ENCODE measurements at regions not wholly inside any gene's neighbourhood (a gene's known extent, or its start where the extent isn't known, plus 50 kb on each side); places are given as distances from the start of the nearest gene placed in this dataset.

DNA sequence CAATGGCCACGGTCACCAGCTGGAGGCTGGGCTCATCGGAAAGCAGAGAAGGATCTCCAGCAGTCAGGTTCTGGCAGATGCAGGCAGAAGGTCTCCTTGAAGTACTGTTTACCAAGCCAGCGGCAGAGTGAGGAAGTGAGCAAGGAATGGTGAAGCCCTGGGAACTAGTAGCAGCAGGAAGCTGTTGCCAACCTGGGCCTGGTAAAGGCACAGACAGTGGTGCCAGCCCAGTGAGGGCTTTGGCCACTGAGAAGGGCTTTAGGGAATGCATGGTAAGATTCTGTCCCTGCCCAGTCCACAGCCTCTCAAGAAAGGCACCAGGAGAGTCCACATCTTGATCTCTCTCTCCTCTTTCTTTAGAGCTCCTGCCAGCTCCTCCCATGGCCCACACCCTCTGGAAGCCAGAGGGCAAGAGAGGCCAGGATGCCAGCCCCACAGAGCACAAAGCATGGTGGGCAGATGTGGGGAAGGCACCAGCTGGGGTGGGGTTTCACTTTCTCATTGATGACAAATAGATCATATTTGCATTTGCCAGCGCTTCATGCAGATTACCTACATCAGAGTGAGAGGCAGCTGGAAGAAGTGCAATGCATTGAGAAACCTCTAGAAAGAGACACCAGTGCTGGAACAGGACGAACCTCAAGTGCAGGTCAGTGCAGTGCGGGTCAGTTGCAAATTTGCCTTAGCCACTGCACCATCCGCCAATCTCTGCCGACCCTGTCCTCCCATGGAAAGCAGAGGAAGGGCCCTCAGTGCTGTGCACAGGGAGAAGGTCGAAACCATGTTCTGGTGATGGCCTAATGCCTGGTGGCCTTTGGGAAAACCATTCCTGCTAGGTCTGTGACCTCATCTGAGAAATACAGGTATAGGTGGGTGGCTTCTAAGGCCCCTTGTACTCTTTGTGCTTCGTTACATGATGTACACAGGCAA lies 667.8 kb upstream of the MKI67 start:
- no peaks in the 10 kb centered on the region for H3K36me3 Mint-ChIP-seq (ENCODE audit: low read depth)
- no peaks in the 10 kb centered on the region for H3K27me3 Mint-ChIP-seq
- ChIA-PET CTCF (no interaction called here), POLR2A (no interaction called here)
- intact Hi-C loops (cut with micrococcal nuclease) = no loop called here
- no peaks in the 10 kb centered on the region for H3K9me3 Mint-ChIP-seq
- no peak overlapping the region for H3K27ac Mint-ChIP-seq
- no peak overlapping the region for H3K4me3 Mint-ChIP-seq
- H3K4me1 Mint-ChIP-seq = no peaks in the 10 kb centered on the region
- TF ChIP-seq, protein P1, sequence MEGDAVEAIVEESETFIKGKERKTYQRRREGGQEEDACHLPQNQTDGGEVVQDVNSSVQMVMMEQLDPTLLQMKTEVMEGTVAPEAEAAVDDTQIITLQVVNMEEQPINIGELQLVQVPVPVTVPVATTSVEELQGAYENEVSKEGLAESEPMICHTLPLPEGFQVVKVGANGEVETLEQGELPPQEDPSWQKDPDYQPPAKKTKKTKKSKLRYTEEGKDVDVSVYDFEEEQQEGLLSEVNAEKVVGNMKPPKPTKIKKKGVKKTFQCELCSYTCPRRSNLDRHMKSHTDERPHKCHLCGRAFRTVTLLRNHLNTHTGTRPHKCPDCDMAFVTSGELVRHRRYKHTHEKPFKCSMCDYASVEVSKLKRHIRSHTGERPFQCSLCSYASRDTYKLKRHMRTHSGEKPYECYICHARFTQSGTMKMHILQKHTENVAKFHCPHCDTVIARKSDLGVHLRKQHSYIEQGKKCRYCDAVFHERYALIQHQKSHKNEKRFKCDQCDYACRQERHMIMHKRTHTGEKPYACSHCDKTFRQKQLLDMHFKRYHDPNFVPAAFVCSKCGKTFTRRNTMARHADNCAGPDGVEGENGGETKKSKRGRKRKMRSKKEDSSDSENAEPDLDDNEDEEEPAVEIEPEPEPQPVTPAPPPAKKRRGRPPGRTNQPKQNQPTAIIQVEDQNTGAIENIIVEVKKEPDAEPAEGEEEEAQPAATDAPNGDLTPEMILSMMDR (IDR thresholded peaks at IDR 0.05) = no peak
- ATAC-seq (ENCODE audit: low read depth) = no peak
- no peak for DNase-seq

DNA sequence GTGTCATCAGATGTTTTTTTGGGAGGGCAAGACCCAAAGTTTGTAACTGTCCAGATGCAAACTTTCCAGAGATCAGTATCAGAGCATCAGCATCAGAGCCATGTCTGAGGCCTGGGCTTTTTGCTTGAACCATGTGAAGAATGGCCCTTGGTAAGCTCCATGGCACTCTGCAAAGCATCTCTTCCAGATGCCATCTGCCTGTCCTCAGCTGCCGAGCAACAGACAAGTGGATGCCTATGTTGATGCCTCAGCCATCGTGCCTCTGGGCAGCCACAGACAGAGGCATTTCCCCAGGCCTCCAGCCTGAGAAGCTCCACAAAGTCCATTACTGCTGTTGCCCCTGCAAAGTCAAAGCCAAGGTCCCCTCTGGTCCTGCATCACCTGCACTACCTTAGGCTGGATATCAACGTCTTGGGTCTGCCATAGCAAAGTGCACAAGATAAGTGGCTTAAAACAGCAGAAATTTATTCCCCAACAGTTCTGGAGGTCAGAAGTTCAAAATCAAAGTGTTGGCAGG lies 670.2 kb upstream of the MKI67 start:
- H3K9me3 Mint-ChIP-seq = no peaks in the 10 kb centered on the region
- POLR2A ChIA-PET = no interaction called here

DNA sequence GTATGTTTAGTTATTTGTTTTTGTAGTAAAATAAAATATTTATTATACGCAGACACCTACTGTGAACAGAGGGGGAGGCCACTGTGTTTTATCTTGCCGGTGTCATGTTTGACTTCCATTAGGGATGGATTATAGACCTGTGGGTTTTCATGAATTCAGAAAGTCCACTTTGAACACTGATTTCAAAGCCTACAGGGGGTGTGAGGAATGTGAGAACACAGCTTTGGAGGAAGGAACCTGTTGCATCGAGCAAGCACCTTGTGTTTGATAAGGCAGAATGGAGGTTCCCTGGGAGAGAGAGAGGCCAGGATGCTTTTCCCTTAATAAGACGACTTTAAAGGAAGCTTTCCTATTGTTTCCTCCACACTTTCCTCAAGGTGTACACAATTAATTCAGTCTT lies 665.0 kb upstream of the MGMT start:
- H3K4me1 Mint-ChIP-seq = no peaks in the 10 kb centered on the region
- H3K27me3 Mint-ChIP-seq = no peaks in the 10 kb centered on the region
- intact Hi-C loops (cut with micrococcal nuclease) = no loop called here
- TF ChIP-seq, protein P1 (IDR thresholded peaks at IDR 0.05) = no peak
- CTCF ChIA-PET = no interaction called here
- no peak overlapping the region for H3K4me3 Mint-ChIP-seq
- no peaks in the 10 kb centered on the region for H3K9me3 Mint-ChIP-seq
- POLR2A ChIA-PET = no interaction called here
- no peaks in the 10 kb centered on the region for H3K36me3 Mint-ChIP-seq (ENCODE audit: low read depth)
- DNase-seq (no peak), ATAC-seq (ENCODE audit: low read depth) (no peak)
- H3K27ac Mint-ChIP-seq = no peak overlapping the region

More for the DNA sequence above, 670.2 kb upstream of the MKI67 start:
- ATAC-seq (ENCODE audit: low read depth) = no peak
- no peak overlapping the region for H3K4me3 Mint-ChIP-seq
- H3K4me1 Mint-ChIP-seq = no peaks in the 10 kb centered on the region
- no peaks in the 10 kb centered on the region for H3K27me3 Mint-ChIP-seq
- H3K36me3 Mint-ChIP-seq (ENCODE audit: low read depth) = no peaks in the 10 kb centered on the region
- intact Hi-C loops (cut with micrococcal nuclease) = no loop called here
- CTCF ChIA-PET = no interaction called here
- no peak overlapping the region for H3K27ac Mint-ChIP-seq
- DNase-seq = no peak
- TF ChIP-seq, protein P1 (IDR thresholded peaks at IDR 0.05) = no peak

DNA sequence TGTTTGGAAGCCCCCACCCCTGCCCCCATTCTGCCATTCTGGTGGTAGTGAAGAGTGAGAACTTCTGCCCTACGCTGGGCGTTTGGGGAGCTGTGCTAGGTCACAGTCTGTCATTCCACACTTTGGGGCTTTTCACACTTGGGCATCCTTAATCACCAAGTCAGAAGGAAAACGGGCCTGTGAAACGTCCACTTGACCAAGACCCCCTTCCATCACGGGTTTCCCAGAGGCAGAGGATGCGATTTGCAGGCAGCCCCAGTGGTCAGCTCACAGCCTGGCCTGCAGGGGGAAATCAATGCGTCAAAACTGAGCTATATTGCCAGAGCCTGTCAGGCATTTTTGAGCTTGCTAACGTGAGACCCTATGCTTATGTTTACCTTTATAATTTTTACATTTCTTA lies 663.3 kb upstream of the MGMT start:
- H3K9me3 Mint-ChIP-seq = no peaks in the 10 kb centered on the region
- H3K4me3 Mint-ChIP-seq = no peak overlapping the region
- no peaks in the 10 kb centered on the region for H3K36me3 Mint-ChIP-seq (ENCODE audit: low read depth)
- ATAC-seq (ENCODE audit: low read depth) (no peak), DNase-seq (no peak)
- POLR2A ChIA-PET = no interaction called here
- CTCF ChIA-PET = no interaction called here
- no peak overlapping the region for H3K27ac Mint-ChIP-seq
- TF ChIP-seq, protein P1 (IDR thresholded peaks at IDR 0.05) = no peak
- no peaks in the 10 kb centered on the region for H3K27me3 Mint-ChIP-seq
- intact Hi-C loops (cut with micrococcal nuclease) = no loop called here
- H3K4me1 Mint-ChIP-seq = no peaks in the 10 kb centered on the region

DNA sequence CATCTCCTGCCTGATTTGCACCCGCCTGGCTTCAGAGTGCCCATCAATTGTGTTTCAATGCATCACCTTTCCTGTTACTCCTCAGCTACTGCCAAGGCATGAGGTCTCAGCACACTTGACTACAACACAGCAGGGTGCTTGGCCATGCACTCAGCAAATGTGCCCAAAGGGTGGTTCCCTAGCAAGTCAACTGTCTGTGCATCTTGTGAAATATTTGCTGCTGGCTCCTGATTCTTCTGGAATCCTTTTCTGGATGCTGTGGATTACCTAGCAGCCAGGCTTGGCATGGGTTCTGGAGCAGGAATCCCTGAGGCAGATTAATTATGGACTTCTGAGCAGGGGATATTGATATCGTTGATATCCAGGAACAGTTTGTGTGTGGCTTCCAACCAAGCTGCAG lies 662.6 kb upstream of the MGMT start:
- H3K4me3 Mint-ChIP-seq = no peak overlapping the region
- H3K27me3 Mint-ChIP-seq = no peaks in the 10 kb centered on the region
- no peaks in the 10 kb centered on the region for H3K9me3 Mint-ChIP-seq
- ChIA-PET CTCF (no interaction called here), POLR2A (no interaction called here)
- H3K27ac Mint-ChIP-seq = no peak overlapping the region
- H3K36me3 Mint-ChIP-seq (ENCODE audit: low read depth) = no peaks in the 10 kb centered on the region
- TF ChIP-seq, protein P1 (IDR thresholded peaks at IDR 0.05) = no peak
- DNase-seq (no peak), ATAC-seq (ENCODE audit: low read depth) (no peak)
- no peaks in the 10 kb centered on the region for H3K4me1 Mint-ChIP-seq
- intact Hi-C loops (cut with micrococcal nuclease) = no loop called here
